ENCODE measurements at regions not wholly inside any gene's neighbourhood (a gene's known extent, or its start where the extent isn't known, plus 50 kb on each side); places are given as distances from the start of the nearest gene placed in this dataset.

- H3K4me3 ChIP-seq, result no peak overlapping the region
- no peak for DNase-seq
- no peaks in the 10 kb centered on the region for H3K9me3 ChIP-seq
- 43 to 69% methylated on average over 1 of the region's 1 CpG for WGBS, 2 donors
- H3K27me3 ChIP-seq, result no peaks in the 10 kb centered on the region
- no peaks in the 10 kb centered on the region for H3K36me3 ChIP-seq (ENCODE audit: low read depth, missing control alignments)
- no peak overlapping the region for H3K27ac ChIP-seq
- no peak for TF ChIP-seq POLR2A (IDR thresholded peaks at IDR 0.05)
- TF ChIP-seq, protein P1, sequence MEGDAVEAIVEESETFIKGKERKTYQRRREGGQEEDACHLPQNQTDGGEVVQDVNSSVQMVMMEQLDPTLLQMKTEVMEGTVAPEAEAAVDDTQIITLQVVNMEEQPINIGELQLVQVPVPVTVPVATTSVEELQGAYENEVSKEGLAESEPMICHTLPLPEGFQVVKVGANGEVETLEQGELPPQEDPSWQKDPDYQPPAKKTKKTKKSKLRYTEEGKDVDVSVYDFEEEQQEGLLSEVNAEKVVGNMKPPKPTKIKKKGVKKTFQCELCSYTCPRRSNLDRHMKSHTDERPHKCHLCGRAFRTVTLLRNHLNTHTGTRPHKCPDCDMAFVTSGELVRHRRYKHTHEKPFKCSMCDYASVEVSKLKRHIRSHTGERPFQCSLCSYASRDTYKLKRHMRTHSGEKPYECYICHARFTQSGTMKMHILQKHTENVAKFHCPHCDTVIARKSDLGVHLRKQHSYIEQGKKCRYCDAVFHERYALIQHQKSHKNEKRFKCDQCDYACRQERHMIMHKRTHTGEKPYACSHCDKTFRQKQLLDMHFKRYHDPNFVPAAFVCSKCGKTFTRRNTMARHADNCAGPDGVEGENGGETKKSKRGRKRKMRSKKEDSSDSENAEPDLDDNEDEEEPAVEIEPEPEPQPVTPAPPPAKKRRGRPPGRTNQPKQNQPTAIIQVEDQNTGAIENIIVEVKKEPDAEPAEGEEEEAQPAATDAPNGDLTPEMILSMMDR (IDR thresholded peaks at IDR 0.05), result no peak
- intact Hi-C loops (cut with DNase I; ENCODE audit: low total_unique reads), result no loop called here
- no peaks in the 10 kb centered on the region for H3K4me1 ChIP-seq
Measured at GRCh38 chr5:18699681-18700080, 1065.4 kb downstream of the TAF11L14 start.

DNA sequence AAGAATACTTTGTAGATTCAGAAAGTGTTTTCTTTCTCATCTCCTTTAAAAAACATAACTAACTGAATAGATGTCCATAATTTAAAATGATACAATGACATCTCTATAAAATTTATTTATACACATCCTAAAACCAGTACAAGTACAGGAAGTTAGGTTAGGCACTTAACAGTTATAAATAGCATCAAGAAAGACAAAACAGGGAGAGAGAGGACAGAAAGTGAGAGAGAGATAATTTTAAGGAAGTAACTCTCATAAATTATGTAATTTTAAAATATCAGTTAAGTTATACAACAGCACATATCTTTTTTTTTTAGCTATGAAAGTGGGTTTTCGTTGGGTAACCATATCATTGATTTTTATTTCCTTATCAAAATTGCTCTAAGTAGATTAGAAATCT, 1068.6 kb downstream of the TAF11L14 start:
- Histone ChIP-seq H3K27ac (no peak overlapping the region), H3K27me3 (no peaks in the 10 kb centered on the region), H3K4me3 (no peak overlapping the region), H3K4me1 (no peaks in the 10 kb centered on the region), H3K9me3 (no peaks in the 10 kb centered on the region), H3K36me3 (ENCODE audit: low read depth, missing control alignments) (no peaks in the 10 kb centered on the region)
- DNase-seq, result no peak
- intact Hi-C loops (cut with DNase I; ENCODE audit: low total_unique reads), result no loop called here
- TF ChIP-seq, protein P1 (IDR thresholded peaks at IDR 0.05), result no peak
- no peak for TF ChIP-seq POLR2A (IDR thresholded peaks at IDR 0.05)
- WGBS, 2 donors, result 59 to 74% methylated on average over 1 of the region's 1 CpG

DNA sequence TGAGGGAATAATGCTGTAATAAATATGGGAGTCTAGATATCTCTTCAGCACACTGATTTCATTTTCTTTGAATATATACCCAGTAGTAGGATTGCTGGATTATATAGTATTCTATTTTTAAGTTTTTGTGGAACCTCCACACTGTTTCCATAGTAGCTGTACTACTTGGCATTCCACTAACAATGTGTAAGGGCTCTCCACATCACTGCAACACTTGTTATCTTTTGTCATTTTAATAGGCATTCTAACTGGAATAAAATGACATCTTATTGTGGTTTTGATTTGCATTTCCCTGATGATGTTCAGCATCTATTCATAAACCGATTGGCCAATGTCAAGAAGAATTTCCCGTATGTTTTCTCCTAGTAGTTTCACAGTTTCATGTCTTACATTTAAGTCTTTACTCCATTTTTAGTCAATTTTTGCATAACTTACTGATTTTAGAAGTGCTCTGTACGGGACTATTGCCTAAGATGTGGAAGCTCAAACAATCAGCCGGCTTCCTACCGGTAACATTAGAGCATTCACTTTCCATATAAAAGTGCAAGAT, 1078.8 kb downstream of the TAF11L14 start:
- no peaks in the 10 kb centered on the region for H3K4me1 ChIP-seq
- no peak overlapping the region for H3K4me3 ChIP-seq
- intact Hi-C loops (cut with DNase I; ENCODE audit: low total_unique reads), result no loop called here
- H3K36me3 ChIP-seq (ENCODE audit: low read depth, missing control alignments), result no peaks in the 10 kb centered on the region
- no peak overlapping the region for H3K27ac ChIP-seq
- TF ChIP-seq, protein P1 (IDR thresholded peaks at IDR 0.05), result no peak
- no peak for TF ChIP-seq POLR2A (IDR thresholded peaks at IDR 0.05)
- H3K27me3 ChIP-seq, result no peaks in the 10 kb centered on the region
- no peaks in the 10 kb centered on the region for H3K9me3 ChIP-seq
- 86 to 90% methylated on average over 5 of the region's 5 CpGs for WGBS, 2 donors
- no peak for DNase-seq

DNA sequence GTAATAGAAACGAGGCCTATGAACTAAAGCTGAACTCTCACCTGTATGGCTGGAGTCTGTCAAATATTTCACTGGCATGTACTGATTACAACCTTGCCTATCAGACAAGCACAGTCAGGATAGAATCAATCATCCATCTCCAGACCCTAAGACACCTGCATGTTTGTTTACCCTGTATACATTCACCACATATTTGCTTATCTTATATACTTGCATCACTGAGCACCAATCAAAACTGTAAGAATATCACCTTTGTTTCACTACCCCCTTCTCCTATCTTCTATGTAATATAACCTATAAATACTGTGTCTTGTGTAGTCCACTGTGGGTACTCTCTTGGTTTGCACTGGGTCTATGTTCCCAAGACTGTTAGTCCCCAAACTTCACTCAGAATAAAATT, 1085.7 kb downstream of the TAF11L14 start:
- Histone ChIP-seq H3K27me3 (no peaks in the 10 kb centered on the region), H3K36me3 (ENCODE audit: low read depth, missing control alignments) (no peaks in the 10 kb centered on the region), H3K9me3 (no peaks in the 10 kb centered on the region), H3K4me3 (no peak overlapping the region), H3K27ac (no peak overlapping the region), H3K4me1 (no peaks in the 10 kb centered on the region)
- DNase-seq, result no peak
- WGBS, 2 donors, result 67 to 73% methylated on average over 1 of the region's 1 CpG
- intact Hi-C loops (cut with DNase I; ENCODE audit: low total_unique reads), result no loop called here
- TF ChIP-seq POLR2A (IDR thresholded peaks at IDR 0.05), result no peak
- TF ChIP-seq, protein P1 (IDR thresholded peaks at IDR 0.05), result no peak
